Uterus (tissue), 2 donors: ENCODE measurements at regions not wholly inside any gene's neighbourhood (a gene's known extent, or its start where the extent isn't known, plus 50 kb on each side); places are given as distances from the start of the nearest gene placed in this dataset.

ENCODE experiments used
- CTCF ChIP-seq, 4 experiments: fragments of 200-600 bp in 2 of 4; fragments of 450-650 bp in 2 of 4; sonication (generic) in 2 of 4; IDR thresholded peaks; one replicate each; pipeline ENCODE4 v1.5.1; 2016 to 2019; ENCODE audit warnings: antibody characterized with exemption in 4 of 4, mild to moderate bottlenecking in 2 of 4, moderate library complexity in 1 of 4
- POLR2A ChIP-seq, 2 donors: fragments of 450-650 bp; IDR thresholded peaks; one replicate each; pipeline ENCODE4 v1.6.1; 2016; ENCODE audit warnings: antibody characterized with exemption in 2 of 2, mild to moderate bottlenecking in 1 of 2, moderate library complexity in 1 of 2

GRCh38 chr6:49097116-49097515, 365.9 kb downstream of the MMUT start:
- TF ChIP-seq CTCF (IDR thresholded peaks at IDR 0.05) (no peak), POLR2A (IDR thresholded peaks at IDR 0.05) (no peak)
